ENCODE measurements at regions not wholly inside any gene's neighbourhood (a gene's known extent, or its start where the extent isn't known, plus 50 kb on each side); places are given as distances from the start of the nearest gene placed in this dataset.

- no peaks in the 10 kb centered on the region for H3K9me3 ChIP-seq (ENCODE audit: low read length)
- H3K27ac ChIP-seq (ENCODE audit: low read depth, low read length, poor library complexity, severe bottlenecking), result no peak overlapping the region
- H3K4me1 ChIP-seq (ENCODE audit: insufficient read depth, low read length, poor library complexity, severe bottlenecking), result no peaks in the 10 kb centered on the region
- no peaks in the 10 kb centered on the region for H3K9me2 ChIP-seq (ENCODE audit: insufficient read depth, low read length)
- intact Hi-C loops (cut with micrococcal nuclease; ENCODE audit: unreplicated experiment), result no loop called here
- H3K4me2 ChIP-seq (ENCODE audit: low read length), result no peak overlapping the region
- TF ChIP-seq CTCF (conservative IDR thresholded peaks at IDR 0.05; ENCODE audit: low read length), result no peak
- no peaks in the 10 kb centered on the region for H3K36me3 ChIP-seq (ENCODE audit: insufficient read depth, low read length)
- no TSS peak for BruUV-seq (replicated peaks)
- H2AFZ ChIP-seq (ENCODE audit: low read length), result no peak overlapping the region
- POLR2A ChIA-PET, result no interaction called here
- no peak overlapping the region for H3K4me3 ChIP-seq (ENCODE audit: low read depth, low read length, poor library complexity, severe bottlenecking)
- no peaks in the 10 kb centered on the region for H3K79me2 ChIP-seq (ENCODE audit: insufficient read depth, low read depth, low read length)
- DNase-seq (ENCODE audit: low spot score), result no peak
- CTCF ChIA-PET (ENCODE audit: unreplicated experiment), result no interaction called here
- H4K20me1 ChIP-seq (ENCODE audit: insufficient read depth, low read length), result no peaks in the 10 kb centered on the region
Measured at GRCh38 chr7:152923711-152924110, 164.2 kb downstream of the ACTR3B start.

- H2AFZ ChIP-seq (ENCODE audit: low read length), result no peak overlapping the region
- POLR2A ChIA-PET, result no interaction called here
Measured at GRCh38 chr7:152924238-152924637, 164.7 kb downstream of the ACTR3B start.

GRCh38 chr7:152924826-152925411 lies 165.4 kb downstream of the ACTR3B start:
- Histone ChIP-seq H3K27ac (ENCODE audit: low read depth, low read length, poor library complexity, severe bottlenecking) (no peak overlapping the region), H3K9me3 (ENCODE audit: low read length) (no peaks in the 10 kb centered on the region), H3K79me2 (ENCODE audit: insufficient read depth, low read depth, low read length) (no peaks in the 10 kb centered on the region), H4K20me1 (ENCODE audit: insufficient read depth, low read length) (no peaks in the 10 kb centered on the region), H3K9me2 (ENCODE audit: insufficient read depth, low read length) (no peaks in the 10 kb centered on the region), H3K4me3 (ENCODE audit: low read depth, low read length, poor library complexity, severe bottlenecking) (no peak overlapping the region), H3K36me3 (ENCODE audit: insufficient read depth, low read length) (no peaks in the 10 kb centered on the region), H3K4me1 (ENCODE audit: insufficient read depth, low read length, poor library complexity, severe bottlenecking) (no peaks in the 10 kb centered on the region), H3K4me2 (ENCODE audit: low read length) (no peak overlapping the region), H2AFZ (ENCODE audit: low read length) (no peak overlapping the region)
- intact Hi-C loops (cut with micrococcal nuclease; ENCODE audit: unreplicated experiment), result no loop called here
- ChIA-PET POLR2A (no interaction called here), CTCF (ENCODE audit: unreplicated experiment) (no interaction called here)
- DNase-seq (ENCODE audit: low spot score), result no peak
- BruUV-seq (replicated peaks), result no TSS peak
- TF ChIP-seq EZH2phosphoT487 (IDR thresholded peaks at IDR 0.05; ENCODE audit: borderline replicate concordance, low read depth, low read length) (no peak), CTCF (conservative IDR thresholded peaks at IDR 0.05; ENCODE audit: low read length) (no peak)

More at GRCh38 chr7:152924238-152924637, 164.7 kb downstream of the ACTR3B start:
- intact Hi-C loops (cut with micrococcal nuclease; ENCODE audit: unreplicated experiment), result no loop called here
- no TSS peak for BruUV-seq (replicated peaks)
- TF ChIP-seq CTCF (conservative IDR thresholded peaks at IDR 0.05; ENCODE audit: low read length) (no peak), EZH2phosphoT487 (IDR thresholded peaks at IDR 0.05; ENCODE audit: borderline replicate concordance, low read depth, low read length) (no peak)
- H3K4me2 ChIP-seq (ENCODE audit: low read length), result no peak overlapping the region
- H3K9me2 ChIP-seq (ENCODE audit: insufficient read depth, low read length), result no peaks in the 10 kb centered on the region
- H3K4me1 ChIP-seq (ENCODE audit: insufficient read depth, low read length, poor library complexity, severe bottlenecking), result no peaks in the 10 kb centered on the region
- H3K9me3 ChIP-seq (ENCODE audit: low read length), result no peaks in the 10 kb centered on the region
- no peaks in the 10 kb centered on the region for H3K79me2 ChIP-seq (ENCODE audit: insufficient read depth, low read depth, low read length)
- H4K20me1 ChIP-seq (ENCODE audit: insufficient read depth, low read length), result no peaks in the 10 kb centered on the region
- DNase-seq (ENCODE audit: low spot score), result no peak
- H3K4me3 ChIP-seq (ENCODE audit: low read depth, low read length, poor library complexity, severe bottlenecking), result no peak overlapping the region
- H3K27ac ChIP-seq (ENCODE audit: low read depth, low read length, poor library complexity, severe bottlenecking), result no peak overlapping the region
- no peaks in the 10 kb centered on the region for H3K36me3 ChIP-seq (ENCODE audit: insufficient read depth, low read length)
- CTCF ChIA-PET (ENCODE audit: unreplicated experiment), result no interaction called here
